ENCODE measurements at regions not wholly inside any gene's neighbourhood (a gene's known extent, or its start where the extent isn't known, plus 50 kb on each side); places are given as distances from the start of the nearest gene placed in this dataset.
A peak's percentile ranks its signal among the peaks of the same experiment; 100 is the strongest.

GRCh38 chr10:131814567-131815265 lies 86.1 kb upstream of the PPP2R2D start (continued):
- TF ChIP-seq ZHX2 (IDR thresholded peaks at IDR 0.05; ENCODE audit: low read depth) (no peak), ZHX2 (CRISPR knock-in tag; IDR thresholded peaks at IDR 0.05; ENCODE audit: borderline replicate concordance) (no peak), RFX5 (IDR thresholded peaks at IDR 0.05; ENCODE audit: low read depth, low read length) (no peak), ZNF274 (CRISPR knock-in tag; IDR thresholded peaks at IDR 0.05) (0 out of 2 replicates have a peak, but pooled peaks have one; percentile 31)

GRCh38 chr10:131815266-131816156 lies 85.3 kb upstream of the PPP2R2D start:
- no TSS peak for BruUV-seq (replicated peaks)
- CTCF ChIA-PET (ENCODE audit: low intra/inter-chr PET ratio, low total read pairs): no interaction called here
- H3K36me3 ChIP-seq (replicated peaks in 1 of 2; ENCODE audit: control insufficient read depth in 1 of 2, insufficient read depth in 2 of 2, low read length in 2 of 2): no peaks in the 10 kb centered on the region
- H4K20me1 ChIP-seq (ENCODE audit: insufficient read depth, low read length): no peaks in the 10 kb centered on the region
- intact Hi-C loops (cut with micrococcal nuclease; ENCODE audit: unreplicated experiment): no loop called here
- ATAC-seq (no peak), DNase-seq (ENCODE audit: low spot score) (no peak), FAIRE-seq (no peak)
- WGBS (ENCODE audit: low lambda C conversion rate): 26% methylated on average over 12 of the region's 13 CpGs
- H3K9me3 ChIP-seq (ENCODE audit: low read length): no peaks in the 10 kb centered on the region
- H3K27me3 ChIP-seq (ENCODE audit: control insufficient read depth in 1 of 2, insufficient read depth in 2 of 2, low read length in 2 of 2): peaks cover 0 to 35% of the 10 kb centered on the region in 2 experiments; a peak in 4 of 5 replicates
- in situ Hi-C loops (cut with HindIII; ENCODE audit: extremely low pct_ligation_motif_present, low pct_unique_long_range_greater_than_20kb): no loop called here
- H3K4me2 ChIP-seq (ENCODE audit: low read depth, low read length): no peak overlapping the region
- no peak overlapping the region for H3K9ac ChIP-seq (ENCODE audit: insufficient read depth, low read depth, low read length)
- no peak overlapping the region for H3K27ac ChIP-seq (ENCODE audit: extremely low read length, insufficient read depth, low read length)
- peaks cover 25% of the 10 kb centered on the region for H3K4me1 ChIP-seq (ENCODE audit: insufficient read depth, low read length)
- POLR2A ChIA-PET: no interaction called here
- no peak overlapping the region for H2AFZ ChIP-seq (ENCODE audit: low read length)
- no peaks in the 10 kb centered on the region for H3K79me2 ChIP-seq (ENCODE audit: insufficient read depth, low read length)
- H3K4me3 ChIP-seq (replicated peaks in 1 of 3; ENCODE audit: insufficient read depth in 1 of 3, low read depth in 2 of 3, low read length in 3 of 3): no peak overlapping the region
- TF ChIP-seq POGK (CRISPR knock-in tag; conservative IDR thresholded peaks at IDR 0.05) (no peak), REPIN1 (CRISPR knock-in tag; IDR thresholded peaks at IDR 0.05; ENCODE audit: borderline replicate concordance, low read depth) (no peak), NR2C2 (CRISPR knock-in tag; IDR thresholded peaks at IDR 0.05; ENCODE audit: borderline replicate concordance) (no peak), PRMT3 (CRISPR knock-in tag; IDR thresholded peaks at IDR 0.05; ENCODE audit: borderline replicate concordance, low read depth) (no peak), ZNF501 (CRISPR knock-in tag; IDR thresholded peaks at IDR 0.05) (no peak), ZNF567 (CRISPR knock-in tag; IDR thresholded peaks at IDR 0.05; ENCODE audit: borderline replicate concordance) (no peak), ZNF3 (CRISPR knock-in tag; IDR thresholded peaks at IDR 0.05) (no peak), ZNF891 (CRISPR knock-in tag; IDR thresholded peaks at IDR 0.05) (no peak), CBFB (CRISPR knock-in tag; IDR thresholded peaks at IDR 0.05) (no peak)
